BLaER1 treated with 17β-estradiol and CSF1 and Interleukin-3, amounts not matched to agents 10 nM and 100 nM (cell line): ENCODE measurements at regions not wholly inside any gene's neighbourhood (a gene's known extent, or its start where the extent isn't known, plus 50 kb on each side); places are given as distances from the start of the nearest gene placed in this dataset.
A peak's percentile ranks its signal among the peaks of the same experiment; 100 is the strongest.
"Not testable (repeated sequence)": the region's sequence is repeated elsewhere in the genome, so short reads cannot be mapped to it uniquely, and the experiment has no call there.

ENCODE experiments used
- H3K27ac ChIP-seq, 11 experiments: shearing (Covaris generic); formaldehyde crosslinking; 2 replicates each; pipeline ENCODE4 v1.8.1; 2022
- H3K27me3 ChIP-seq, 11 experiments: shearing (Covaris generic); formaldehyde crosslinking; 2 replicates each; pipeline ENCODE4 v1.8.1; 2022
- H3K36me3 ChIP-seq, 11 experiments: shearing (Covaris generic); formaldehyde crosslinking; 2 replicates each; pipeline ENCODE4 v1.8.1; 2022
- H3K4me1 ChIP-seq, 10 experiments: shearing (Covaris generic); formaldehyde crosslinking; 2 replicates each; pipeline ENCODE4 v1.8.1; 2022
- H3K4me2 ChIP-seq, 11 experiments: shearing (Covaris generic); formaldehyde crosslinking; 2 replicates each; pipeline ENCODE4 v1.8.1; 2022
- H3K4me3 ChIP-seq, 10 experiments: shearing (Covaris generic); formaldehyde crosslinking; 2 replicates each; pipeline ENCODE4 v1.8.1; 2022
- H3K9ac ChIP-seq, 11 experiments: shearing (Covaris generic); formaldehyde crosslinking; 2 replicates each; pipeline ENCODE4 v1.8.1; 2022
- H3K9me3 ChIP-seq, 11 experiments: shearing (Covaris generic); formaldehyde crosslinking; replicated peaks in 1 of 11; 2 replicates each; pipeline ENCODE4 v1.8.1; 2022
- H4K20me1 ChIP-seq, 11 experiments: shearing (Covaris generic); formaldehyde crosslinking; 2 replicates each; pipeline ENCODE4 v1.8.1; 2022
- Cebpa-rat ChIP-seq, 11 experiments: shearing (Covaris generic); IDR thresholded peaks; 2 replicates each; pipeline ENCODE4 v1.8.1; 2022

GRCh38 chr11:31955838-31956237, 135.0 kb upstream of the RCN1 start:
- Histone ChIP-seq H3K4me3 (no peak overlapping the region), H3K27ac (no peak overlapping the region), H3K4me1 (peaks cover 0 to 5% (median 2%) of the 10 kb centered on the region in 10 experiments; a peak in 4 of 20 replicates), H4K20me1 (no peaks in the 10 kb centered on the region), H3K9me3 (no peaks in the 10 kb centered on the region), H3K27me3 (no peaks in the 10 kb centered on the region), H3K4me2 (no peak overlapping the region), H3K36me3 (no peaks in the 10 kb centered on the region), H3K9ac (no peak overlapping the region)
- no peak for TF ChIP-seq Cebpa-rat (IDR thresholded peaks at IDR 0.05)

- TF ChIP-seq Cebpa-rat (IDR thresholded peaks at IDR 0.05): no peak
- no peaks in the 10 kb centered on the region for H4K20me1 ChIP-seq
These were observed 137.0 kb upstream of the RCN1 start for GRCh38 chr11:31953803-31954327.

GRCh38 chr11:31949733-31950200, 138.6 kb upstream of the PAX6 start:
- not testable (repeated sequence) for H3K27me3 ChIP-seq, H3K36me3 ChIP-seq, H3K4me3 ChIP-seq, H3K4me1 ChIP-seq, H3K9me3 ChIP-seq, H3K9ac ChIP-seq, H4K20me1 ChIP-seq, H3K27ac ChIP-seq
- peak overlapping the region in 3 of 11 experiments; percentile 12 to 55 (median 47); a peak in 2 of 22 replicates for H3K4me2 ChIP-seq

More at GRCh38 chr11:31953803-31954327, 137.0 kb upstream of the RCN1 start:
- peak overlapping the region in 3 of 11 experiments; percentile 15 to 19 (median 18); a peak in 3 of 22 replicates for H3K4me2 ChIP-seq
- no peaks in the 10 kb centered on the region for H3K9me3 ChIP-seq
- peaks cover 0 to 9% (median 4%) of the 10 kb centered on the region in 10 experiments; a peak in 8 of 20 replicates for H3K4me1 ChIP-seq
- no peak overlapping the region for H3K9ac ChIP-seq
- no peak overlapping the region for H3K27ac ChIP-seq
- no peak overlapping the region for H3K4me3 ChIP-seq
- no peaks in the 10 kb centered on the region for H3K36me3 ChIP-seq
- H3K27me3 ChIP-seq: no peaks in the 10 kb centered on the region

- H3K4me3 ChIP-seq: no peak overlapping the region
- no peak for TF ChIP-seq Cebpa-rat (IDR thresholded peaks at IDR 0.05)
- H3K4me1 ChIP-seq: peaks cover 0 to 9% (median 0%) of the 10 kb centered on the region in 10 experiments; a peak in 4 of 20 replicates
- H4K20me1 ChIP-seq: no peaks in the 10 kb centered on the region
- no peaks in the 10 kb centered on the region for H3K36me3 ChIP-seq
- H3K4me2 ChIP-seq: no peak overlapping the region
- H3K27me3 ChIP-seq: no peaks in the 10 kb centered on the region
- H3K9me3 ChIP-seq: no peaks in the 10 kb centered on the region
- no peak overlapping the region for H3K9ac ChIP-seq
- no peak overlapping the region for H3K27ac ChIP-seq
These were observed 135.9 kb upstream of the PAX6 start for GRCh38 chr11:31947051-31947450.

GRCh38 chr11:31943056-31943780, 132.1 kb upstream of the PAX6 start:
- Histone ChIP-seq H3K4me2 (no peak overlapping the region), H3K4me1 (no peaks in the 10 kb centered on the region), H4K20me1 (no peaks in the 10 kb centered on the region), H3K4me3 (no peak overlapping the region), H3K9ac (no peak overlapping the region), H3K27ac (no peak overlapping the region), H3K36me3 (no peaks in the 10 kb centered on the region), H3K9me3 (no peaks in the 10 kb centered on the region), H3K27me3 (no peaks in the 10 kb centered on the region)
- no peak for TF ChIP-seq Cebpa-rat (IDR thresholded peaks at IDR 0.05)

GRCh38 chr11:31940371-31941037, 129.4 kb upstream of the PAX6 start:
- H3K36me3 ChIP-seq: no peaks in the 10 kb centered on the region

DNA sequence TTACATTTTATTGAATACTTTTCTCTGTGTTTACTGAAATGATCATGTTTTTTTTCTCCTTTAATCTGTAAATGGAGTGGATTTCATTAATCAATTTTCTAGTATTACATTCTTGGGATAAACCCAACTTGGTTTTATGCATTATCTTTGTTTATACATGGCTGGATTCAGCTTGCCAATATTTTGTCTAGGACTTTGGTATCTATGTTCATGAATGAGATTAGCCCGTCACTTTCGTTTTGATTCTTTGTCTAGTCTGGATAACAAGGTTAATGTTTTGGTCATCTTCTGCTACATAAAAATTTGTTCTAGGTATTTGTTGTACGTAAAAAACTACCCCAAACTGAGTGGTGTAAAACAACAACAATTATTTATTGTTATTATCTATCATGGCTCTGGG, 127.9 kb upstream of the PAX6 start:
- Histone ChIP-seq H4K20me1 (no peaks in the 10 kb centered on the region), H3K4me1 (no peaks in the 10 kb centered on the region), H3K27ac (no peak overlapping the region), H3K4me3 (no peak overlapping the region), H3K9ac (no peak overlapping the region), H3K27me3 (no peaks in the 10 kb centered on the region), H3K4me2 (no peak overlapping the region), H3K36me3 (no peaks in the 10 kb centered on the region), H3K9me3 (no peaks in the 10 kb centered on the region)
- no peak for TF ChIP-seq Cebpa-rat (IDR thresholded peaks at IDR 0.05)

More at GRCh38 chr11:31940371-31941037, 129.4 kb upstream of the PAX6 start:
- Histone ChIP-seq H4K20me1 (no peaks in the 10 kb centered on the region), H3K4me2 (no peak overlapping the region), H3K4me1 (no peaks in the 10 kb centered on the region), H3K4me3 (no peak overlapping the region), H3K27ac (no peak overlapping the region), H3K9me3 (no peaks in the 10 kb centered on the region), H3K27me3 (no peaks in the 10 kb centered on the region), H3K9ac (no peak overlapping the region)
- TF ChIP-seq Cebpa-rat (IDR thresholded peaks at IDR 0.05): no peak

DNA sequence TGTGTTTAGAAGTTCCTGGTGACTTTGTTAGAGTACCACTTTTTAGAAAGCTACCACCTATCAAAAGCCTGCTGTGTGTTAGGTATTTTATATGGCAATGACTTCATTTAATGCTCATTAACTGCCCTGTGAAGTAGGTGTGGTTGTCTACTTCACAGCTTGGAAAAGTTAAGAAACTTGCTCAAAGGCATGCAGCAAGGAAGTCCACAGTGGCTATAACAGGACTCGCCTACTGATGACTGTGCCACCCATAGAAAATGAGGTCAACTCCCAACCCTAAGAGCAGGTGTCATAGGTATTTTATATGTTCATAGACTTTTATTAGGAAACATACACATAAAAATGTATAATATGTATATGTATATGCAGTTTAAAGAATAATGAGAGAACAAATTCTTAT, 125.2 kb upstream of the PAX6 start:
- Histone ChIP-seq H3K27me3 (no peaks in the 10 kb centered on the region), H3K27ac (no peak overlapping the region), H4K20me1 (no peaks in the 10 kb centered on the region), H3K4me1 (no peaks in the 10 kb centered on the region), H3K9me3 (no peaks in the 10 kb centered on the region), H3K36me3 (no peaks in the 10 kb centered on the region), H3K4me2 (no peak overlapping the region), H3K9ac (no peak overlapping the region), H3K4me3 (no peak overlapping the region)
- TF ChIP-seq Cebpa-rat (IDR thresholded peaks at IDR 0.05): no peak

DNA sequence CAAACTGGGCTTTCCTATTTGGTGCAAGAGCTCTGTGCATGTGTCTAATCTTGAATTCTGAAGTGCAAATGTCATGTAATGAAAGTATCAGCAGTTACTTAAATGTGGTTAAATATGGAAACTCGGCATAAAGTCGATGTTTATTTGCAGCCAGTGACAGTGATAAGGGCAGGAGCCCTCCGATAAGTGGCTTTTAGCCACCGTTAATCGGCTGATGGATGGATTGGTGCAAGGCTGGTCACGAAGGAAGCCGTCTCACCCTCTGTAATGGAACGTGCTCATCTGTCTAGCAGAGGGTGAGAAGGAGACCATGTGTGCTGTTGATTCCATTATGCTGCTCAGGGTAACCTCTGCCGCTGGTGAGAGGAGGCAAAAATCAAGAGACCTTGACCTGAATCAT, 121.8 kb upstream of the PAX6 start:
- H3K9me3 ChIP-seq: no peaks in the 10 kb centered on the region
- H3K36me3 ChIP-seq: no peaks in the 10 kb centered on the region
- H3K4me3 ChIP-seq: no peak overlapping the region
- no peaks in the 10 kb centered on the region for H3K4me1 ChIP-seq
- no peaks in the 10 kb centered on the region for H4K20me1 ChIP-seq
- H3K27ac ChIP-seq: no peak overlapping the region
- H3K4me2 ChIP-seq: no peak overlapping the region
- no peaks in the 10 kb centered on the region for H3K27me3 ChIP-seq
- no peak overlapping the region for H3K9ac ChIP-seq
- no peak for TF ChIP-seq Cebpa-rat (IDR thresholded peaks at IDR 0.05)
